NCI-H82 treated with DMSO at 0.1 percent for 48 hours (cell line): ENCODE measurements at regions not wholly inside any gene's neighbourhood (a gene's known extent, or its start where the extent isn't known, plus 50 kb on each side); places are given as distances from the start of the nearest gene placed in this dataset.
"Not testable (repeated sequence)": the region's sequence is repeated elsewhere in the genome, so short reads cannot be mapped to it uniquely, and the experiment has no call there.

Source experiments
- DNase-seq: peaks from one replicate; lab custom pipeline; 2025; ENCODE audit not compliant: unreplicated experiment; lab: John Stamatoyannopoulos, UW

GRCh38 chr4:120005527-120005926 lies 61.1 kb downstream of the MAD2L1 start:
- DNase-seq, result no peak

GRCh38 chr4:120005076-120005475 lies 61.6 kb downstream of the MAD2L1 start:
- DNase-seq, result no peak

- DNase-seq, result no peak
Measured at GRCh38 chr4:120004054-120004453, 62.6 kb downstream of the MAD2L1 start.

GRCh38 chr4:120003193-120003592 lies 63.5 kb downstream of the MAD2L1 start:
- DNase-seq, result no peak

GRCh38 chr4:120001850-120002249 lies 64.8 kb downstream of the MAD2L1 start:
- no peak for DNase-seq

GRCh38 chr4:120000591-120001296 lies 65.9 kb downstream of the MAD2L1 start:
- no peak for DNase-seq

GRCh38 chr4:119996024-119996423 lies 70.6 kb downstream of the MAD2L1 start:
- DNase-seq, result not testable (repeated sequence)

- no peak for DNase-seq
Measured at GRCh38 chr4:119984996-119985395, 81.7 kb downstream of the MAD2L1 start.

GRCh38 chr4:119982756-119983155 lies 83.9 kb downstream of the MAD2L1 start:
- no peak for DNase-seq

- no peak for DNase-seq
Measured at GRCh38 chr4:119980456-119980855, 86.2 kb downstream of the MAD2L1 start.

- no peak for DNase-seq
Measured at GRCh38 chr4:119977076-119977940, 89.3 kb downstream of the MAD2L1 start.

GRCh38 chr4:119971431-119972084 lies 95.1 kb downstream of the MAD2L1 start:
- DNase-seq, result no peak

GRCh38 chr4:119962631-119963030 lies 104.0 kb downstream of the MAD2L1 start:
- no peak for DNase-seq

GRCh38 chr4:119958983-119959382 lies 107.7 kb downstream of the MAD2L1 start:
- no peak for DNase-seq

- no peak for DNase-seq
Measured at GRCh38 chr4:119955256-119955655, 111.4 kb downstream of the MAD2L1 start.

GRCh38 chr4:119954487-119954886 lies 112.2 kb downstream of the MAD2L1 start:
- DNase-seq, result not testable (repeated sequence)

GRCh38 chr4:119946359-119946758 lies 120.3 kb downstream of the MAD2L1 start:
- no peak for DNase-seq

- no peak for DNase-seq
Measured at GRCh38 chr4:119942806-119943205, 123.8 kb downstream of the MAD2L1 start.

- no peak for DNase-seq
Measured at GRCh38 chr4:119940557-119940956, 126.1 kb downstream of the MAD2L1 start.

GRCh38 chr4:119939071-119939995 lies 127.3 kb downstream of the MAD2L1 start:
- no peak for DNase-seq

GRCh38 chr4:119937746-119938145 lies 128.9 kb downstream of the MAD2L1 start:
- no peak for DNase-seq
